Left kidney (tissue), 1 donor: ENCODE measurements at regions not wholly inside any gene's neighbourhood (a gene's known extent, or its start where the extent isn't known, plus 50 kb on each side); places are given as distances from the start of the nearest gene placed in this dataset.

ENCODE experiments used
- DNase-seq: peaks from one replicate; pipeline ENCODE4 v3.0.0-alpha.2; 2013

- DNase-seq: no peak
These were observed 51.3 kb upstream of the CARMIL1 start for GRCh38 chr6:25227854-25228253.
